HT-29 (cell line): ENCODE measurements at regions not wholly inside any gene's neighbourhood (a gene's known extent, or its start where the extent isn't known, plus 50 kb on each side); places are given as distances from the start of the nearest gene placed in this dataset.
"Not testable (repeated sequence)": the region's sequence is repeated elsewhere in the genome, so short reads cannot be mapped to it uniquely, and the experiment has no call there.

Experiments
- DNase-seq: peaks from one replicate; pipeline ENCODE4 v3.0.0-alpha.2; 2015; ENCODE audit warnings: low spot score

DNA sequence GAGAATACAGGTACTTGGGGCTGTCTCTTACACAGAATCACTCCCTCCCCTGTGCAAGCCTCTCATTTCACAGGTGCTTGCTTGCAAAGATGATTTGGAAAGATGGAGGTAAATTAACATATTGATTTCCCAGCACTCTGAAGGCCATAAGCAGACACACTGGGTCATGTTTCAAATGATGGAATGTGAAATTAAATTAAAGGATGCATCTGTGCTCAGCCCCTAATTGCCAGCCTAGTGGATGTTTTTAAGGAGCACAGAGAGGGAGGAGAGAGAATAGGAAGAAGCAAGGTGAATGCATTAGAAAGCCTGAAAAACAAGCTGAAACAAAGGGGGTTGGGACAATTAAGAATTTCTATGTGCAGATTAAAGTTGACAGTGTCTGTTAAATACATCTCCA is 96.1 kb upstream of the GRIP1 start:
- DNase-seq = no peak

DNA sequence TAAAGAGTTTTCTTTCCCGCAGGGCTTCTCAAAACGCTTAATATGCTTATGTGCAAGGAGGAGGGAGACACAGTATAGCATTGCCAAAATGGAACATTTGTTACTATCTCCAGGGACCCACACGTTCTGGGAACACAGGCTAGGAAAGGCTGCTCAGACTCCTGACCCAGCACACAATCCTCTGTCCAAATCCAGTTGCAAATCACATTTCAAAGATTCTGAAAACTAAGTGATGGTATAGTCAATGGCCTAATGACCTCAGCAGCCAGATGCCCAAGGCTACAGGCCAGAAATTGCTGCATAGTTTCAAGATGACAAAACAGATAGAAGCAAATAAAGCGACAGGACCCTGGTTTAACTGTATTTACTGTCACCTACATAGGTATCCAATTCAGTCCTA is 97.0 kb upstream of the GRIP1 start:
- no peak for DNase-seq

DNA sequence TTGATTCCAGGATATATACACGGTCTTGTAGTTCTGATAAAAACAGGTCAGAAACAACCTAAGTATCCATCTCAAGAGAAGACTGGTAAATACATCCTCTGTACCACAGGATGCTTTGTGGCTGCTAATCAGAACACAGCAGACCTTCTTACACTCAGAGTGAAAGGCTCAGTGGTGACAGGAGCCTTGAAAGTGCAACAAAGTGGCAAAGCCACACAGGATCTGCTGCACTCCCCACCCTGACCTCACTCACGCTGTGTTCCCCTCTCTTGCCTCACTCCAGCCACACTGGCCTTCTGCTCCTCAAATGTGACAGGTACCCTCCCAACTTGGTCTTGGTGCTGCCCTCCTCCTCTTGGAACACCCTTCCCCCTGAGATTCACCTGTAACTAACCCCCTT is 98.1 kb upstream of the GRIP1 start:
- DNase-seq = no peak

DNA sequence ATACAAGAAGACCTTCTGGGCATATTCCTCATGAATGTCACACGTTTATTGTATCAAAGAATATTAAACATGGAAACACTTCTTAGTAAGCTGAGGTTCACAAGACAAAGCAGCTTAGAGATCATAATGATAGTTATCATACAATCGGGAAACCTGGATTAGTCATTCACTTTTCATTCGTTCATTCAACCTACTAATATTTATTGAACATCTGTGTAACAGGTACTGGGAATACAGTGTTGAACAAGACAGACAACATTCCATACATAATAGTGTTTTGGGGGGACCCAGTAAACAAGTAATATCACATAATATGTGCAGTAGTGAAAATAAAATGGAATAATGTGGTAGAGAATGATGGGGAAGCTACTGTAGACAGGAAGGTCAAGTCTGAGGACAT is 100.6 kb upstream of the GRIP1 start:
- DNase-seq = no peak

DNA sequence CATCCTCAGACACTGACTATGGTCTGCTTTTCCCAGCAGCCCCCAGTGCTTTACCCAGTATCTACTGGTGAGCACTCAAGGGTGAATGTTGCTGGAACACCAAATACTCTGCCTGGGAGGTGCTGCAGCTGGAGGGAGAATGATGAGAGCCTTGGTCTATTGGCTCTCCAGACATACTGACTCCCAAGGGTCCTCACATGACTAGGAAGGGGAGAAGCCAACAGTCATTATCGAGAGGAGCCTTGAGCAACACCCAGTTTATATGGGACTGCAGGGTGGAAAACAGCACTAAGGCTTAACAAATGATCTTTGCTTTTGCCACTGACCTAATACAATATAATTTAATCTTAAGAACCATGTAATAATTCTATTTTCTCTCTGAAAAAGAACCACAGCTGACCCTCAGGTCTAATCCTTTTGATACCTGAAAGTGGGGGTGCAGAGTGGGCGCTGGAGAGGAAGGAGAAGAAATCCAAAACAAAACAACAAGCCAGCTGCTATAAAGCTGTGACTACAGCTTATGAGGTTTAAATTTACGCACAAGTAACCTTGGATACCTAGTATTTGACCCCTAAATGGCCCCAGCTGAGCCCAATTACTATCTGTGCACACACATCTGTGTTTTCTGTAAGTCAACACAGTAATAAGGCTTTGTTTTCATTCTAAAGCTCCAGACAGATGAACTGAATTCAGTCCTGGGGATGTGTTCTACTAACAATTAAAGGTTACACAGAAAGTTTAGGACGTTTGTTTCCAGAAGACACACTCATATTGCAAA is 107.8 kb upstream of the GRIP1 start:
- no peak for DNase-seq

DNA sequence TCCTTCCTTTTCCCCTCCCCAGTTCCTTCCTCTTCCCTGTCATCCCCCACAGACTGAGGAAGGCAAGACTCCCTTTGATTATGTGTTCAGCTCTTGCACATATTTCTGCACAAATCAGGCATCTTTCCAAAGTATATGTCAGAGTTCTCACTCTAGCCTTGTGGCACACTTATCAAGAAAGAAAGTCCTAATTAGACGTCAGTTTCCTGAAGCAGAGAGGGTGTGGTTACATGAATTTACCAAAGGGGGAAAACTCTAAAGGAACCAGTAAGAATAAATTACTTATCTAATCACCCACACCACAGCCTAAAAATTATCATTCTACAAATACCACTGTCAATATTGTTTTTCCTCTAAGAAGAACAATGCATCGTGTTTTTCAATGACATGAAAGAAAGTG is 120.7 kb upstream of the GRIP1 start:
- DNase-seq = no peak

DNA sequence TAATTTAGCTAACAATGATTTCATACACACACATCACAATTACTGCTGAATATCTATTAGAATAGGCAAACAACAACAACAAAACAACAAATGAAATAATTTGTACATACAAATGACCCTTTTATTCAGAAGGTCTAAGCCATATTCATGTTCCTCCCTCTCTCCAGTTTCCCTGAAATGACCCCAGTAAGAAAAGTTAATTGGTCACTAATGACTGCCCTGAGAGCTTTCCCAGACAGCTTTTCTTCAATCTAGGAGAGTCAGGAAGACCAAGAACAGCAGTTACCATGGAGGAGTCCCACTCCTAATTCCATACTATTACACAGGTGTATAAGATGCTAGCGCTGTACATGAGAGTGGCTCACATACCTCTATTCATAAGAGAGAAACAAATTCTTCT is 121.2 kb upstream of the GRIP1 start:
- no peak for DNase-seq

DNA sequence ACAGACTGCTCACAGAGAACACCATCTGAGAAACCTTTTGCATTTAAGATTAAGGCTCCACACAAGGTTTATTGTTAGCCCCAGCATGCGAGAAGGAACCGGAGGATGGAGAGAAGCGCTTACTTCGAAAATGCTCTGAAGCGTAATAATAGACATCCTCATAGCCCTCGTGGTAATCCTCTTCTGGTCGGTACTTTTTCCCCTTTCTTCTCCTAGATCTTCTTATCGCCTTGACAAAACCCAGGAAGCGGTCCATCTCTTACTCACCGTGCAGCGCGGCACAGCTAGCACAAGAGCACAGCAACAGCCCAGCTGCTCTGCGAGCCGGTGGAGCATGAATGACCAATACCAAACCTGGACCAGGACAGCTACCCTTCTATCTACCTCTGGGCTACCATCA is 125.1 kb upstream of the GRIP1 start:
- no peak for DNase-seq

DNA sequence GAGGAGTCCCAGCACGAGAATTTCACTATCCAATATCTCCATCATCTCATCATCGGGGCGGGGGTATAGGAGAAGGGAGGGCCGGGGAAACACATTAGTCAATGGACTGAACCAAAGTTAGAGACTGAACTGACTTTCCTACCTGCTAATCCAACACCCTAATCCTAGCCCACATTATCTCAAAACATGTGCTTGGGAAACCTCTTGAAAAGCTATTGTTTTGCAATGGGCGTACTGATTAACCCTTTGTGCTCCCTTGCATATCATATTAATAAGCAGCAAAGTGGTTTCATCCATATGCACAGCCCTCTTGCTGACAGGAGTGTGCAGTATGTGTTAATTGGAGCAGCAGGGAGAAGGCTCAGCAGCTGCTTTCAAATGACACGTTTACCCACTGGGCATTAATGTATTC is 125.7 kb upstream of the GRIP1 start:
- no peak for DNase-seq

DNA sequence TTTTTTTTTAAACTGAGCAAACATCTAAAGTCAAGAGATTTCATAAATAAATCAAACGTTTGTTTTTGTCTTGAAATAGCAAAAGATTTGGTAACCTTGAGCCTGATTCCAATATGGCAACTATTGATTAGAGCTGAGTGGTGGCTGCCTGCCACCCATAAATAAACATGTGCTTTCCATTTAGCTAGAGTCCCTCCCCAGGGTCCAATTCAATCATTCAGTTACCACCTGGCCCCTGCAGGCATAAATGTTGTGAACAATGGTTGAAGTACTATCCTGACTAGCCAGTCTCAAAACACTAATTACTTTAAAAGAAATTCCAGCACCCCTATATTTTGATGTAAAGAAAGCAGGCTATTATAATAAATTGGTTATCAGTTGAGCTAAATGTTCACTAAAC is 129.7 kb upstream of the GRIP1 start:
- no peak for DNase-seq

DNA sequence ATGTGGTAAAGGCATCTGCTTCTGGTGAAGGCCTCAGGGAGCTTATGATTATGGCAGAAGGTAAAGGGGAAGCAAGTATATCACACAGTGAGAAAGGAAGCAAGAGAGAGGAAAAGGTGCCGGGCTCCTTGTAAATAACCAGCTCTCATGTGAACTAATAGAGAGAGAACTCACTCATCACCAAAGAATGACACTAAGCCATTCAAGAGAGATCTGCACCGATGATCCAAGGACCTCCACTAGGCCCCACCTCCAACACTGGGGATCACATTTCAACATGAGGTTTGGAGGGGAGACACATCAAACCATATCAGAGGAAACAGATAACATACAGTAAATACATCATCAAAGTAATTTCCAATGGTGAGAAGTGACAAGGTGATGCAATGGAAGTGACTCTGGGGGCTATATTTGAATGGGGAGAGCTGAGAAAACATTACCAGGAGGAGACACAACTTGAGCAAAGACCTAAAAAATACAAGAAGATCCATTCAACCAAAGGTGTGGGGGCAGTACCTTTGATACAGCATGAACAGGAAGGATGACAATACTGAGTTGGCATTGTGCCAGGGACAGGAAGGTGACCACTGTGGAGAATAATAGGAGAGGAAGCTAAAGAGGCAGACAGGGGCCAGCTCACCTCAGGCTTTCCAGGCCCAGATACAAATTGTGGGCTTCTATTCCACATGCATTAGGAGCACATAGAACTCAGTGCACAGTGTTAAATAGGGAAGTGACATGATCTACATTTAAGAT is 134.4 kb upstream of the GRIP1 start:
- peak; percentile 13 for DNase-seq

DNA sequence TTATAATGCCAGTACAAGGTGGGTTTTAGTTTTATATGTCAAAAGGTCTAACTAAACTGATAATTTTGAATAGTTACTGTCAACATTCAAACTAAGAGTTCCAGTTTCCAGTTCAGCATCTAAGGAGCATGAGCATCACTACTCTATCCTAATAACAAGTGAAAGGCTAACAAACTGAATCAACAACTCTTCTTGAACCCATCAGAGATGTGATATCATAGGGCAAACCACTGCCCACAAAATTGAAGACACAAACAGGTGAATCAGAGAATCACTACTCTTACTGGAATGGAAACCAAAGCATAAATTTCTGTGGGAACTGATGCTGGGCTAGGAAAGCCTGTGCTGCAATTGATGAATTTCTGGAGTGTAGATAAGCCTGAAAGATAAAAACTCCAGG is 140.7 kb upstream of the GRIP1 start:
- no peak for DNase-seq

DNA sequence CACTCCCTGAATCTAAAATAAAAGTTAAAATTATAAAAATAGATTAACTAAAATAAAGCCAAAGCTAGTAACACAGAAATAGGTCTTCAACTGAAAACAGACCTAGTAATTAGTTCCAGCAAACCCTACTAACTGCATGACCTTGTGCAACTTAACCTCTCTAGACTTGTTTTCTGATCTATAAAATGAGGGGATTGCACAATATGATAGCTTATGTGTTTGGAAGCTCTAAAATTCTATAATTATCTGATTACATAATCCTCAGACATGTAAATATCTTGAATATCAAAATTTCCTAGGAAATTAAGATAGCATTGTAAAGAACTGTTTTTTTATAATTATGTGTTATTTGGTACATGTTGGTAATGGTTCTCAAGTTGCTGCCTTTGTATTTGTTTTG is 144.1 kb upstream of the GRIP1 start:
- no peak for DNase-seq

DNA sequence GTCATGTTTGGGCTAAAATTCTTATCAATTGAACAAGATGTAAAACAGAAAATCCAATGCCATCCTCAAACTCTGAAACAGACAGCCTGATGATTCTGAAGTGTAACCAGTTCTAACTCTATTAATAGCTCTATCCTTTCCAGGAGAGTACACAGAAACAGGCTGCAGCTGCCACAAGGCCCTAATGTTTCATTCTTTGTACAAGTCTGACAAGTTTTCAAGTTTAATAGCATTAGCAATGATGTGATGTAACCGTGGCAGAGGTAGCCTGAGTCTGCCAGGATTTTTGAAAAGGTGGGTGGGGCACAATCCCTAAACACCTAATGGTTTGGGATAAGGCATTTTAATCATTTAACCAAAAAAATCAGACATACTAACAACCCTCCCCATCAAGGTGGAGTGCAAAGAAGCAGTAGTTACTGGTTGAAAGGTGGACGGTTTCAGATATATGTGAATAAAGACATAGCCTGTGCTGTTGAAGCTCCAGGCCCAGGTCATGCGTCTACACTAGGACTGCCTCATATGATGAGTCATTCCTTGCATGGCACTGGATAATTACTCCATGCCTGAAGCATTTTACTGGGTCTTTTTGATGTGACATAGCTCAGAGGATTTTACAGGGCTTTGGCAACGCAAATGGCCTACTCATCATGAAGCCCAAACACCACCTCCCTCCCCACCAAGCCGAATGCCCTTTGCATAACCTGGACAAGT is 145.1 kb upstream of the GRIP1 start:
- DNase-seq = peak; percentile 56

DNA sequence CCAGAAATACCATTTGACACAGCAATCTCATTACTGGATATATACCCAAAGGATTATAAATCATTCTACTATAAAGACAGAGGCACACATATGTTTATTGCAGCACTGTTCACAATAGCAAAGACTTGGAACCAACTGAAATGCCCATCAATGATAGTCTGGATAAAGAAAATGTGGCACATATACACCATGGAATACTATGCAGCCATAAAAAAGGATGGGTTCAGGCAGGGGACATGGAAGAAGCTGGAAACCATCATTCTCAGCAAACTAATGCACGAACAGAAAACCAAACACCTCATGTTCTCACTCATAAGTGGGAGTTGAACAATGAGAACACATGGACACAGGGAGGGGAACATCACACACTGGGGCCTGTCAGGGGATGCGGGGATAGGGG is 147.0 kb upstream of the GRIP1 start:
- DNase-seq = not testable (repeated sequence)

DNA sequence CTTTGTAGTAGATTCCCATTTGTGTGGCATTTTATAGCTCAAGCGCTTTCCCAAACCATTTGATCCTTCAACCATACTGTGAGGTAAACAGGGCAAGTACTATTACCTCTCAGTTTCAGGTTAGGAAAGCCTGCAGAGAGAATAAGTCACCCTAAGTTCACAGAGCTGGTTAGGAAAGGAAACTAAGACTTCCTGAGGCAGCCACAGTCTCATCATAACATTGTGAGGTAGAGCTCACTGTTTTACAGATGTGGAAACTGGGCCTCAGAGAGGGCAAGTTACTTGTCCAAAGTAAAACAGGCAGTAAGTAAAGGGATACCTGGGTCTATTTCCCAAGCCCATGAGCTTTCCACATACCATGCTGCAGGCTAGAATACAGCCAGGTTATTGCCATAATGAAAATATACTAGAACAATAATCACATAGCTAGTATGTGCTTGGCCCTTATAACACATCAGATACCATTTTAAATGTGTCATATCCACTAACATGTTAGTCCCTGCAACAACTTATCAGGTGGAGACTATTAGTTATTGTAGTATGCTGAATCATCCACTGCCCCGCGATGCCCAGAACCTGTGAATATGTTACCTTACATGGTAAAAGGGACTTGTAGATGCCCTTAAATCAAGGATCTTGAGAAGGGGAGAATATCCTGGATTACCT is 150.9 kb upstream of the GRIP1 start:
- DNase-seq = no peak

DNA sequence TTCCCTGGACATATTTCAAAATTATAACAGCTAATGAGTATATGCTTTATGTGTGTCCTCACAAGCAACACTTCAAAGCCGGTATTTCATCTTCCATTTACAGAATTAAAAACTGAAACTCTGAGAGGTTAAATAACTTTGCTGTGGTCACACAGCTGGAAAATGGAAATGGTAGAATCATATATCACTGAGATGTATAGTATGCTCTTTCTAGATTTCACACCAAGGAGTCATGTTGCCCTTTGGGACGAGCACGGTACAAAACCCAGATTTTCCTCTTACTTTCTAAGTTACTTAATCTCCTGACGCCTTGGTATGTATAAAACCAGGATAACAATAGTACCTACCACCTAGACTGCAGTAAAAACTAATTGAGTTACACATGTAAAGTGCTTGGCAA is 152.6 kb upstream of the GRIP1 start:
- DNase-seq = no peak

DNA sequence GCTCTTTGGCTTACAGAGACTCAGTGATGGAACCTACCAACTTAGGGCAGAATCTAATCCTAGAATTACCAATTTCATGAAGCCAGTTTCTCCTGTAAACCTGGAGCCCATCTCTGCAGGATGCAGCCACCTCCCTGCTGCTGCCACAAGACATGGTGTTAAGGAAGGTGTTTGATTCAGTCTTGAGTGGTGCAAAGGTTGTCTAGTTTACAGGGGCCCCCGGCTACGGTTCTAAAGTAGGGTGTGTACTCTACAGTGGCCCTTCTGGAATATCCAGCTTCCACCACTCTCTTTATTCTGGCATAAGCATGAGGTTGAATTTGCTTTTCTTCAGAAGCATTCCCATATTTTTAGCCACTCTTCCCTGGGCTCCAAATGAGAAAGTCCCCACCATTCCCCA is 154.1 kb upstream of the GRIP1 start:
- DNase-seq = no peak

DNA sequence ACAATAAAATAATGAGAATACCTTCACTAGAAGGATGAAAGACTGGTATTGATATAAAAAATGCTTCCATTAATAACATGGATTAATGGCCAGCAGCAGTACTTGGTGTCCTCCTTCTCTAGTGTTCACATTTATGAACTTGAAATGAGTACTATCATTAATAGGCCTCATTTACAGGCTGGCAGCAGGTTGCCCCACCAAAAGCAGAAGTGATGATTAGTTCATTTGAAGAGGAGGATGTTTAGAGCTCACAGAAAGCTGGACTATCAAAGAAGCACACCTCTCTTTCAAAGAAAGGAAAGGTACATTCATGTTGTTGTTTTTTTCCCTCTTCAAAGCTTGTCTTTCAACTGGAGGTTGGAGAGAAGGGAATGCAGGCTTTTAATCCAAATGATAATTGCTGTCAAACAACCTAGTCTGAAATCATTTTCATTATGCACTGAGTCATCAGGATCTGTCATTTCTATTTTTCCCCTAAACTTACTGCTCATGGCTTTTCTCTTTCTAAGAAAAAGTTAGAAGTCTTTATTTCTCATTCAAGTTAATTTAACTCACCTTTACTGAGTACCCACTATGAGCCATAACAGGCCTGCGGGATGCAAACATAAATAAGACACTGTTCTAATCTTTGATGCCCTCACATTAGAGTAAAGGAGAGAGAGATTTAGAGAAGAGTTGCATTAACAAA is 157.9 kb upstream of the GRIP1 start:
- DNase-seq = no peak

DNA sequence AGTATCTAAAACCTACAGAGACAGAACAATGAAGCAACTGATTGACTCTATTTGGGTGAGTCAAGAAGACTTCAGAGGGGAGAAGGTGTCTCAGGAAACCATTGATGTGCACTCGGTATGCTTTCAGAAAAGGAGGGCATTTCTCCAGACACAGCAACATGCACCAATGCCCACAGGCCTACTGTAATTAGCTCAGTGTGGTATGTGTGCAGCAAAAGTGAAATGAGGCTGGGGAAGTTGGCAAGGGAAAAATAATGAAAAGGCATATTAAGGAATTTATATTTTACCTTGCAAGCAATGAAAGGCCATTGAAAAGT is 158.4 kb upstream of the GRIP1 start:
- DNase-seq = no peak

DNA sequence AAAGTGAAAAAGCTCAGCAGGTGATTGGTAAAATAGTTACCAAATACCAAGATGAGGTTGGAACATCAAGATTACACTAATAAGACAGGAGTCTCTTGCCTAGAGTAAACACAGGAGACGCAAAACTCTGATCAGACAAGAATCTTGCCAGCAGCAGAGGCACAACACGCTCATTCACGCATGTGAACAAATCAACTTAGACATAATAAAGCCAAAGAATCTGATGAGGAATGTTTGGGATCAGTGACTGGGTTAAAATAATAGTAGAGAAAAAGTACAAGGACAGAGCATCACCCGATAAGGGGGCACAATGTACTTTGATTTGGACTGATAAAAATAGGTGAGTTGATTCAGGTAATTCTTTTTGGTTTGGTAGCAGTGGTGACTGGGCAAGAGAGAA is 159.5 kb upstream of the GRIP1 start:
- DNase-seq = no peak

DNA sequence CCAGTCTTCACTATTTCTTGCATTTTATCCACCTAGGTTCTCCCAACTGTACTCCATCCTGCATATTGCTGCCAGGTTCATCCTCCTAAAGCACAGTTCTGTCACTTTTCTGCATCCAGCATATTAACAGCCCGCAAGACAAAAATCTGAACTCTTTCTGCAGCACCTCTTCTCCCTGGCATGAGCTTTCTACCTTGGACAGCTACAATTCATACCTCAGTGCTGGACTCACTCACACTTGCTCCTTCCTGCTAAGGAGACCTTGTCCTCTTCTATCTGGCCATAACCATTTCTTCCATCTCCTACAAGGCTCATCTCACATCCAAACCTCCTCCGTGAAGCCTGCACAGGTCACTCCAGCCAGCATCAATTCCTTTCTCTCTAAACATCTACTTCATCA is 170.1 kb upstream of the GRIP1 start:
- no peak for DNase-seq
